OCI-LY7 (cell line): ENCODE measurements at regions not wholly inside any gene's neighbourhood (a gene's known extent, or its start where the extent isn't known, plus 50 kb on each side); places are given as distances from the start of the nearest gene placed in this dataset.

Source experiments
- BruUV-seq: library from RNA; stranded (reverse); fragments of 400-500 nt; replicated peaks from 2 replicates; lab custom pipeline; 2021; lab: Mats Ljungman, UMichigan
- CTCF ChIA-PET: fragments of 300-600 bp; sonication (Branson Sonifier 250); formaldehyde crosslinking; loops from one replicate; lab custom pipeline; 2022; ENCODE audit warnings: antibody characterized with exemption; ENCODE audit not compliant: unreplicated experiment; lab: Charles Lee
- POLR2A ChIA-PET: fragments of 300-600 bp; sonication (Branson Sonifier 250); formaldehyde crosslinking; loops from one replicate; lab custom pipeline; 2022; ENCODE audit warnings: antibody characterized with exemption; lab: Charles Lee
- DNase-seq: peaks from one replicate; pipeline ENCODE4 v3.0.0-alpha.2; 2015; ENCODE audit warnings: low spot score
- H2AFZ ChIP-seq: fragments of 200-600 bp; sonication (generic), shearing (Covaris generic); 2 replicates; pipeline ENCODE4 v1.6.1; 2014; ENCODE audit warnings: mild to moderate bottlenecking, antibody characterized with exemption, low read length, moderate library complexity
- H3K27ac ChIP-seq: fragments of 200-600 bp; sonication (generic); 2 replicates; pipeline ENCODE4 v1.5.1; 2014; ENCODE audit warnings: mixed run types, low read depth, mild to moderate bottlenecking, moderate library complexity, low read length, inconsistent platforms; ENCODE audit not compliant: poor library complexity, severe bottlenecking
- H3K36me3 ChIP-seq: fragments of 200-600 bp; sonication (generic); 2 replicates; pipeline ENCODE4 v1.6.1; 2014; ENCODE audit warnings: mild to moderate bottlenecking, antibody characterized with exemption, low read length, moderate library complexity, mixed read lengths; ENCODE audit not compliant: insufficient read depth
- H3K4me1 ChIP-seq: fragments of 200-600 bp; sonication (generic); 2 replicates; pipeline ENCODE4 v1.5.1; 2014; ENCODE audit warnings: mild to moderate bottlenecking, low read length; ENCODE audit not compliant: insufficient read depth, poor library complexity, severe bottlenecking
- H3K4me2 ChIP-seq: fragments of 200-600 bp; sonication (generic); 2 replicates; pipeline ENCODE4 v1.6.1; 2014; ENCODE audit warnings: mild to moderate bottlenecking, low read length
- H3K4me3 ChIP-seq: fragments of 200-600 bp; sonication (generic); 2 replicates; pipeline ENCODE4 v1.5.1; 2014; ENCODE audit warnings: mild to moderate bottlenecking, low read depth, low read length; ENCODE audit not compliant: poor library complexity, severe bottlenecking
- H3K79me2 ChIP-seq: fragments of 200-600 bp; sonication (generic); 2 replicates; pipeline ENCODE4 v1.6.1; 2016; ENCODE audit warnings: low read depth, mild to moderate bottlenecking, low read length, moderate library complexity, mixed read lengths; ENCODE audit not compliant: insufficient read depth
- H3K9me2 ChIP-seq: fragments of 200-600 bp; sonication (generic); 2 replicates; pipeline ENCODE4 v1.6.1; 2016; ENCODE audit warnings: mild to moderate bottlenecking, low read length, mixed read lengths; ENCODE audit not compliant: insufficient read depth
- H3K9me3 ChIP-seq: fragments of 200-600 bp; sonication (generic); 2 replicates; pipeline ENCODE4 v1.6.1; 2014; ENCODE audit warnings: mild to moderate bottlenecking, mixed run types, low read length, mixed read lengths
- H4K20me1 ChIP-seq: fragments of 200-600 bp; sonication (generic); 2 replicates; pipeline ENCODE4 v1.6.1; 2014; ENCODE audit warnings: mild to moderate bottlenecking, antibody characterized with exemption, low read length, moderate library complexity, mixed read lengths; ENCODE audit not compliant: insufficient read depth
- EZH2phosphoT487 ChIP-seq: fragments of 200-600 bp; sonication (generic); IDR thresholded peaks from 2 replicates; pipeline ENCODE4 v1.6.1; 2018; ENCODE audit warnings: low read depth, borderline replicate concordance, mild to moderate bottlenecking, mixed run types, antibody characterized with exemption, low read length, moderate library complexity, mixed read lengths
- intact Hi-C: fragments of 100-400 bp; cut with micrococcal nuclease; formaldehyde crosslinking; loops from one replicate; pipeline ENCODE4 v1.10.0; 2022; ENCODE audit not compliant: unreplicated experiment
- TF ChIP-seq, protein P1 (sequence below): fragments of 200-600 bp; sonication (generic); conservative IDR thresholded peaks from 2 replicates; pipeline ENCODE4 v1.5.1; 2014; ENCODE audit warnings: mild to moderate bottlenecking, antibody characterized with exemption, low read length, moderate library complexity, mixed read lengths

DNA sequence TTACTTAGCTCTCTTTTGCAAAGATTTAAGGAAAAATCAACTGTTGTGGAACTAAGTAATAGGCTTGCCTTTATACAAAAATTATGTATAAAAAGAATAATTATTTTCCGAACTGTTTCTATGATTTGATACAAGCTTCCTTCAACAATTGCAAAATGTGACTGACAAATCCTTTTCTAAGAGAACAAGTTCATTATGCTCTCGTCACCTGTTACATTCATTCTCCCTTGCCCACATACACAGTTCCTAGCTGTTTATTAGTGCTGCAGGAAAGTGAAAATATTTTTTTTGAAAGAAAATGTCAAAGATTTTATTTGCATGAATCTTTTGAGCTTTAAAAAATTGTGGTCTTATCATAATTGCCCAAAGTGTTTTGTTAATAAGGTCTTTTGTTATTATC lies 466.2 kb downstream of the USP25 start:
- Histone ChIP-seq H3K9me2 (no peaks in the 10 kb centered on the region), H3K27ac (no peak overlapping the region), H2AFZ (no peak overlapping the region), H3K4me3 (no peak overlapping the region), H3K9me3 (no peaks in the 10 kb centered on the region), H3K79me2 (no peaks in the 10 kb centered on the region), H4K20me1 (no peaks in the 10 kb centered on the region), H3K36me3 (no peaks in the 10 kb centered on the region), H3K4me2 (no peak overlapping the region), H3K4me1 (no peaks in the 10 kb centered on the region)
- ChIA-PET CTCF (no interaction called here), POLR2A (interaction anchor here (0.7 kb wide), 1 partner anchor 12 kb away, joined by 4 read pairs; no protein-coding TSS in a partner anchor)
- TF ChIP-seq, protein P1, sequence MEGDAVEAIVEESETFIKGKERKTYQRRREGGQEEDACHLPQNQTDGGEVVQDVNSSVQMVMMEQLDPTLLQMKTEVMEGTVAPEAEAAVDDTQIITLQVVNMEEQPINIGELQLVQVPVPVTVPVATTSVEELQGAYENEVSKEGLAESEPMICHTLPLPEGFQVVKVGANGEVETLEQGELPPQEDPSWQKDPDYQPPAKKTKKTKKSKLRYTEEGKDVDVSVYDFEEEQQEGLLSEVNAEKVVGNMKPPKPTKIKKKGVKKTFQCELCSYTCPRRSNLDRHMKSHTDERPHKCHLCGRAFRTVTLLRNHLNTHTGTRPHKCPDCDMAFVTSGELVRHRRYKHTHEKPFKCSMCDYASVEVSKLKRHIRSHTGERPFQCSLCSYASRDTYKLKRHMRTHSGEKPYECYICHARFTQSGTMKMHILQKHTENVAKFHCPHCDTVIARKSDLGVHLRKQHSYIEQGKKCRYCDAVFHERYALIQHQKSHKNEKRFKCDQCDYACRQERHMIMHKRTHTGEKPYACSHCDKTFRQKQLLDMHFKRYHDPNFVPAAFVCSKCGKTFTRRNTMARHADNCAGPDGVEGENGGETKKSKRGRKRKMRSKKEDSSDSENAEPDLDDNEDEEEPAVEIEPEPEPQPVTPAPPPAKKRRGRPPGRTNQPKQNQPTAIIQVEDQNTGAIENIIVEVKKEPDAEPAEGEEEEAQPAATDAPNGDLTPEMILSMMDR, result no peak
- TF ChIP-seq EZH2phosphoT487, result no peak
- intact Hi-C loops, result no loop called here
- BruUV-seq, result no TSS peak
- no peak for DNase-seq

- H3K4me3 ChIP-seq, result no peak overlapping the region
These were observed 468.8 kb downstream of the USP25 start for GRCh38 chr21:16198546-16198945.

DNA sequence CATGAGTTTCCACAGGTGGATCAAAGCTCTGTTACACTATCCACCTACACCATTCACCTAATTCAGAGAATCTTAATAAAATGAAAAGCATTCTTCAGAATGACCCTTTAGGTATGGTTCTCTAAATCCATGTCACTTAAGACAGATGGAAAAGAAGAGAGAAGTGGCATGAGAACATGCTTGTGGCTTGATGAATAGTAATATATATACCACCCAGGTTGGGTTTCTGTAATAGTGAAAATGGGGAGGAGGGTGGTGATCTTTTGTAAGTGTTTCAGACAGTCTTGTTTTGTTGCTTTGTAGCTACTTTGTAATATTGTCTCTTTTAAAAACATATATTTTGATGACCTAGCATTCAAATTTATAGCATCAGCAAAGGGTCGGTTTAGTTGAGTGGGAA lies 469.8 kb downstream of the USP25 start:
- H4K20me1 ChIP-seq, result no peaks in the 10 kb centered on the region
- BruUV-seq, result no TSS peak
- H3K79me2 ChIP-seq, result no peaks in the 10 kb centered on the region
- H3K4me1 ChIP-seq, result no peaks in the 10 kb centered on the region
- intact Hi-C loops, result no loop called here
- no peak for DNase-seq
- POLR2A ChIA-PET, result interaction anchor here (1.1 kb wide), 1 partner anchor 37 kb away, joined by 3 read pairs; no protein-coding TSS in a partner anchor
- H3K27ac ChIP-seq, result no peak overlapping the region
- no peaks in the 10 kb centered on the region for H3K9me3 ChIP-seq
- no peak overlapping the region for H3K4me3 ChIP-seq
- CTCF ChIA-PET, result no interaction called here
- no peak overlapping the region for H3K4me2 ChIP-seq
- no peaks in the 10 kb centered on the region for H3K9me2 ChIP-seq
- H3K36me3 ChIP-seq, result no peaks in the 10 kb centered on the region
- no peak overlapping the region for H2AFZ ChIP-seq
- TF ChIP-seq EZH2phosphoT487, result no peak
- TF ChIP-seq, protein P1, result no peak

More at GRCh38 chr21:16198546-16198945, 468.8 kb downstream of the USP25 start:
- POLR2A ChIA-PET, result no interaction called here
- no peak for DNase-seq
- no TSS peak for BruUV-seq
- H2AFZ ChIP-seq, result no peak overlapping the region
- TF ChIP-seq, protein P1, result no peak
- no peak for TF ChIP-seq EZH2phosphoT487
- no peaks in the 10 kb centered on the region for H4K20me1 ChIP-seq
- intact Hi-C loops, result no loop called here
- no peaks in the 10 kb centered on the region for H3K79me2 ChIP-seq
- CTCF ChIA-PET, result no interaction called here
- no peaks in the 10 kb centered on the region for H3K36me3 ChIP-seq
- no peaks in the 10 kb centered on the region for H3K9me3 ChIP-seq
- no peak overlapping the region for H3K4me2 ChIP-seq
- H3K9me2 ChIP-seq, result no peaks in the 10 kb centered on the region
- H3K4me1 ChIP-seq, result no peaks in the 10 kb centered on the region
- no peak overlapping the region for H3K27ac ChIP-seq
